Activated T-cell treated with anti-CD3 and anti-CD28 coated beads, Interleukin-2, amount 50 U/mL, for 72 hours (primary cell): ENCODE measurements at regions not wholly inside any gene's neighbourhood (a gene's known extent, or its start where the extent isn't known, plus 50 kb on each side); places are given as distances from the start of the nearest gene placed in this dataset.
A peak's percentile ranks its signal among the peaks of the same experiment; 100 is the strongest.
"Not testable (repeated sequence)": the region's sequence is repeated elsewhere in the genome, so short reads cannot be mapped to it uniquely, and the experiment has no call there.

Experiments used
- ATAC-seq, 2 donors: fragments of 150-1000 bp; cut with Tn5 transposase; replicated peaks in 1 of 2; 2 replicates each; pipeline ENCODE4 v1.10.0; 2021; ENCODE audit warnings: moderate library complexity in 2 of 2, mild to moderate bottlenecking in 1 of 2
- DNase-seq, 2 donors: peaks; one replicate each; pipeline ENCODE4 v3.0.0; 2021 to 2022; ENCODE audit warnings: mixed read lengths in 1 of 2
- H3K27ac Mint-ChIP-seq: one replicate; pipeline ENCODE4 v1.8.0; 2022; ENCODE audit warnings: mild to moderate bottlenecking, moderate library complexity, mixed read lengths
- H3K27me3 Mint-ChIP-seq: one replicate; pipeline ENCODE4 v1.8.0; 2022; ENCODE audit warnings: low read depth, mixed read lengths
- H3K36me3 Mint-ChIP-seq, 2 donors: one replicate each; pipeline ENCODE4 v1.8.0; 2022; ENCODE audit warnings: mixed read lengths in 2 of 2, mild to moderate bottlenecking in 1 of 2; ENCODE audit not compliant: insufficient read depth in 2 of 2
- H3K4me1 Mint-ChIP-seq: one replicate; pipeline ENCODE4 v1.8.0; 2022; ENCODE audit warnings: low read depth, mixed read lengths
- H3K4me3 Mint-ChIP-seq, 2 donors: one replicate each; pipeline ENCODE4 v1.8.0; 2022; ENCODE audit warnings: mild to moderate bottlenecking in 2 of 2, mixed read lengths in 2 of 2, moderate library complexity in 2 of 2
- H3K9me3 Mint-ChIP-seq, 2 donors: one replicate each; pipeline ENCODE4 v1.8.0; 2022; ENCODE audit warnings: mixed read lengths in 2 of 2

GRCh38 chr6:57815826-57816225, 498.4 kb downstream of the PRIM2 start:
- not testable (repeated sequence) for H3K4me3 Mint-ChIP-seq, ATAC-seq, H3K27ac Mint-ChIP-seq, DNase-seq, H3K9me3 Mint-ChIP-seq, H3K4me1 Mint-ChIP-seq, H3K36me3 Mint-ChIP-seq
- peaks cover 45% of the 10 kb centered on the region for H3K27me3 Mint-ChIP-seq

- H3K4me3 Mint-ChIP-seq = peak overlapping the region; percentile 25 to 39
- H3K27ac Mint-ChIP-seq, H3K36me3 Mint-ChIP-seq, ATAC-seq, H3K9me3 Mint-ChIP-seq, H3K4me1 Mint-ChIP-seq, DNase-seq: not testable (repeated sequence)
- peaks cover 44% of the 10 kb centered on the region for H3K27me3 Mint-ChIP-seq
Measured at GRCh38 chr6:57821325-57821724, 503.9 kb downstream of the PRIM2 start.

- DNase-seq, H3K4me1 Mint-ChIP-seq, H3K36me3 Mint-ChIP-seq, H3K9me3 Mint-ChIP-seq, H3K27ac Mint-ChIP-seq, ATAC-seq: not testable (repeated sequence)
- peaks cover 45% of the 10 kb centered on the region for H3K27me3 Mint-ChIP-seq
- peak overlapping the region in 1 of 2 donors; percentile 39 for H3K4me3 Mint-ChIP-seq
Measured at GRCh38 chr6:57822448-57822847, 505.0 kb downstream of the PRIM2 start.

- Mint-ChIP-seq H3K36me3 (peaks cover 2 to 4% of the 10 kb centered on the region in 2 donors), H3K27me3 (peaks cover 41% of the 10 kb centered on the region), H3K9me3 (peaks cover 2 to 3% of the 10 kb centered on the region in 2 donors), H3K4me1 (no peaks in the 10 kb centered on the region), H3K27ac (no peak overlapping the region), H3K4me3 (no peak overlapping the region)
- DNase-seq (no peak), ATAC-seq (no peak)
Measured at GRCh38 chr6:57822896-57823358, 505.5 kb downstream of the PRIM2 start.

GRCh38 chr6:57837622-57838209, 520.3 kb downstream of the PRIM2 start:
- not testable (repeated sequence) for H3K27me3 Mint-ChIP-seq, DNase-seq, H3K36me3 Mint-ChIP-seq, H3K4me1 Mint-ChIP-seq, H3K4me3 Mint-ChIP-seq, H3K27ac Mint-ChIP-seq, ATAC-seq, H3K9me3 Mint-ChIP-seq

- not testable (repeated sequence) for DNase-seq, H3K27me3 Mint-ChIP-seq, ATAC-seq, H3K4me1 Mint-ChIP-seq, H3K36me3 Mint-ChIP-seq, H3K4me3 Mint-ChIP-seq, H3K9me3 Mint-ChIP-seq, H3K27ac Mint-ChIP-seq
Measured at GRCh38 chr6:57841551-57841950, 524.1 kb downstream of the PRIM2 start.

GRCh38 chr6:57853745-57854407, 536.4 kb downstream of the PRIM2 start:
- peaks cover 28% of the 10 kb centered on the region for H3K27me3 Mint-ChIP-seq
- H3K27ac Mint-ChIP-seq, H3K36me3 Mint-ChIP-seq, ATAC-seq, H3K4me3 Mint-ChIP-seq, H3K9me3 Mint-ChIP-seq, H3K4me1 Mint-ChIP-seq, DNase-seq: not testable (repeated sequence)

GRCh38 chr6:57860481-57861315, 543.3 kb downstream of the PRIM2 start:
- H3K4me1 Mint-ChIP-seq = not testable (repeated sequence)

GRCh38 chr6:57870083-57870482, 552.7 kb downstream of the PRIM2 start:
- ATAC-seq, H3K27ac Mint-ChIP-seq, H3K4me3 Mint-ChIP-seq, H3K4me1 Mint-ChIP-seq, DNase-seq, H3K27me3 Mint-ChIP-seq, H3K9me3 Mint-ChIP-seq, H3K36me3 Mint-ChIP-seq: not testable (repeated sequence)

More at GRCh38 chr6:57860481-57861315, 543.3 kb downstream of the PRIM2 start:
- not testable (repeated sequence) for H3K4me3 Mint-ChIP-seq, H3K27me3 Mint-ChIP-seq, ATAC-seq, H3K9me3 Mint-ChIP-seq, H3K27ac Mint-ChIP-seq, H3K36me3 Mint-ChIP-seq, DNase-seq

GRCh38 chr6:57873424-57873823, 556.0 kb downstream of the PRIM2 start:
- not testable (repeated sequence) for H3K27me3 Mint-ChIP-seq, H3K36me3 Mint-ChIP-seq, H3K4me1 Mint-ChIP-seq, DNase-seq, H3K4me3 Mint-ChIP-seq, H3K9me3 Mint-ChIP-seq, ATAC-seq, H3K27ac Mint-ChIP-seq

GRCh38 chr6:57876659-57877058, 559.2 kb downstream of the PRIM2 start:
- ATAC-seq, H3K27me3 Mint-ChIP-seq, H3K4me1 Mint-ChIP-seq, H3K9me3 Mint-ChIP-seq, DNase-seq, H3K27ac Mint-ChIP-seq, H3K36me3 Mint-ChIP-seq, H3K4me3 Mint-ChIP-seq: not testable (repeated sequence)

GRCh38 chr6:57877729-57878128, 560.3 kb downstream of the PRIM2 start:
- H3K27ac Mint-ChIP-seq, ATAC-seq, H3K4me1 Mint-ChIP-seq, H3K9me3 Mint-ChIP-seq, H3K27me3 Mint-ChIP-seq, H3K36me3 Mint-ChIP-seq, DNase-seq, H3K4me3 Mint-ChIP-seq: not testable (repeated sequence)

- H3K4me3 Mint-ChIP-seq, ATAC-seq, H3K36me3 Mint-ChIP-seq: not testable (repeated sequence)
Measured at GRCh38 chr6:57878792-57879191, 561.4 kb downstream of the PRIM2 start.

More at GRCh38 chr6:57878792-57879191, 561.4 kb downstream of the PRIM2 start:
- H3K27ac Mint-ChIP-seq, DNase-seq, H3K4me1 Mint-ChIP-seq, H3K27me3 Mint-ChIP-seq, H3K9me3 Mint-ChIP-seq: not testable (repeated sequence)
